Osteocyte (in vitro differentiated cells): ENCODE measurements at regions not wholly inside any gene's neighbourhood (a gene's known extent, or its start where the extent isn't known, plus 50 kb on each side); places are given as distances from the start of the nearest gene placed in this dataset.

Experiments used
- DNase-seq: peaks from one replicate; pipeline ENCODE4 v3.0.0; 2021; ENCODE audit warnings: mixed read lengths; ENCODE audit not compliant: unreplicated experiment; ENCODE audit errors: extremely low spot score
- H3K27ac Mint-ChIP-seq: one replicate; pipeline ENCODE4 v1.8.0; 2021; ENCODE audit warnings: mild to moderate bottlenecking, mixed read lengths; ENCODE audit not compliant: unreplicated experiment
- H3K27me3 Mint-ChIP-seq: one replicate; pipeline ENCODE4 v1.8.0; 2021; ENCODE audit warnings: mixed read lengths; ENCODE audit not compliant: unreplicated experiment
- H3K36me3 Mint-ChIP-seq: one replicate; pipeline ENCODE4 v1.8.0; 2021; ENCODE audit warnings: mixed read lengths; ENCODE audit not compliant: unreplicated experiment
- H3K4me1 Mint-ChIP-seq: one replicate; pipeline ENCODE4 v1.8.0; 2021; ENCODE audit warnings: mixed read lengths; ENCODE audit not compliant: unreplicated experiment
- H3K4me3 Mint-ChIP-seq: one replicate; pipeline ENCODE4 v1.8.0; 2021; ENCODE audit warnings: mild to moderate bottlenecking, moderate library complexity, mixed read lengths; ENCODE audit not compliant: unreplicated experiment
- H3K9me3 Mint-ChIP-seq: one replicate; pipeline ENCODE4 v1.8.0; 2021; ENCODE audit warnings: mixed read lengths; ENCODE audit not compliant: unreplicated experiment
- TF ChIP-seq, protein P1 (sequence below): fragments of 200-600 bp; sonication (generic); IDR thresholded peaks from 2 replicates; pipeline ENCODE4 v1.5.0; 2021; ENCODE audit warnings: antibody characterized with exemption, mild to moderate bottlenecking, moderate library complexity

GRCh38 chr3:74787011-74787410 is 172.6 kb upstream of the CNTN3 start:
- TF ChIP-seq, protein P1, sequence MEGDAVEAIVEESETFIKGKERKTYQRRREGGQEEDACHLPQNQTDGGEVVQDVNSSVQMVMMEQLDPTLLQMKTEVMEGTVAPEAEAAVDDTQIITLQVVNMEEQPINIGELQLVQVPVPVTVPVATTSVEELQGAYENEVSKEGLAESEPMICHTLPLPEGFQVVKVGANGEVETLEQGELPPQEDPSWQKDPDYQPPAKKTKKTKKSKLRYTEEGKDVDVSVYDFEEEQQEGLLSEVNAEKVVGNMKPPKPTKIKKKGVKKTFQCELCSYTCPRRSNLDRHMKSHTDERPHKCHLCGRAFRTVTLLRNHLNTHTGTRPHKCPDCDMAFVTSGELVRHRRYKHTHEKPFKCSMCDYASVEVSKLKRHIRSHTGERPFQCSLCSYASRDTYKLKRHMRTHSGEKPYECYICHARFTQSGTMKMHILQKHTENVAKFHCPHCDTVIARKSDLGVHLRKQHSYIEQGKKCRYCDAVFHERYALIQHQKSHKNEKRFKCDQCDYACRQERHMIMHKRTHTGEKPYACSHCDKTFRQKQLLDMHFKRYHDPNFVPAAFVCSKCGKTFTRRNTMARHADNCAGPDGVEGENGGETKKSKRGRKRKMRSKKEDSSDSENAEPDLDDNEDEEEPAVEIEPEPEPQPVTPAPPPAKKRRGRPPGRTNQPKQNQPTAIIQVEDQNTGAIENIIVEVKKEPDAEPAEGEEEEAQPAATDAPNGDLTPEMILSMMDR = no peak
- no peaks in the 10 kb centered on the region for H3K36me3 Mint-ChIP-seq
- no peak for DNase-seq
- H3K4me3 Mint-ChIP-seq = no peak overlapping the region
- no peak overlapping the region for H3K27ac Mint-ChIP-seq
- no peaks in the 10 kb centered on the region for H3K4me1 Mint-ChIP-seq
- H3K9me3 Mint-ChIP-seq = no peaks in the 10 kb centered on the region
- no peaks in the 10 kb centered on the region for H3K27me3 Mint-ChIP-seq

GRCh38 chr3:74771401-74771800 is 156.9 kb upstream of the CNTN3 start:
- Mint-ChIP-seq H3K4me3 (no peak overlapping the region), H3K4me1 (no peaks in the 10 kb centered on the region), H3K27ac (no peak overlapping the region), H3K27me3 (no peaks in the 10 kb centered on the region), H3K36me3 (no peaks in the 10 kb centered on the region), H3K9me3 (peaks cover 5% of the 10 kb centered on the region)
- TF ChIP-seq, protein P1 = no peak
- DNase-seq = no peak

DNA sequence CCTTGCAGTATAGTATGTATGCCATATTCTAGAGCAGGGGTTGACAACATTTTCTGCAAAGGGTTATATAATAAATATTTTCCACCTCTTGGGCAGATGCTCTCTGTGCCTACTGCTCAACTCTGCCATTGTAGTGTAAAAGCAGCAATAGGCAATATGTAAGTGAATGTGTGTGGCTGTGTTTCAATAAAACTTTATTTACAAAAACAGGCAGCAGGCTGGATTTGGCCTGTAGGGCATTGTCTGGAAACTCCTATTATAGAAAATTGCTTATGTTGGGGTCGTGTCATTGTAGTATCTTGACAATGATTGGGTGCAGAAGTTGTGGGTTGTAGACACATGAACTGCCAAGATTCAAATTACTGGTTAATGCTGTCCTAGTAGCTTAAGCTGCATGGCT is 153.6 kb upstream of the CNTN3 start:
- Mint-ChIP-seq H3K27me3 (no peaks in the 10 kb centered on the region), H3K9me3 (peaks cover 5% of the 10 kb centered on the region), H3K27ac (no peak overlapping the region), H3K36me3 (no peaks in the 10 kb centered on the region), H3K4me1 (no peaks in the 10 kb centered on the region), H3K4me3 (no peak overlapping the region)
- TF ChIP-seq, protein P1 = no peak
- DNase-seq = no peak

DNA sequence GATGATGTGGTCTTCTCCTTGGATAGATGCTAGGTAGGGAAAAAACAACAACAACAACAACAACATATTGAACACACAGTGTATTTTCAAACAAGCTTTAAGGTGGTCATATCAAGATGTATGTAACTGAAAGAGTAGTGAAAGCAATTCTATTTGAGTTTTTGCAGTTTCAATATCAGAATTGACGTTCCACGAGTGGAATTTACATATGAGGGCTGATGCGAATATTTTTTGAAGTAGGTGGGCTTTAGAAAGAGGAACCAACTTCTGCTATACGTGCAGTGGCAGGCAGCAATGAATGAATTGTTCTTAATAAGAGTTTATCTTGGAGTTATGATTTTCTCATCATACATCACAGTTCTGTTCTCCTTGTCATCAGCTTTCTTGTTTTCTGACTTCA is 151.9 kb upstream of the CNTN3 start:
- Mint-ChIP-seq H3K27ac (no peak overlapping the region), H3K9me3 (peaks cover 3% of the 10 kb centered on the region), H3K4me3 (no peak overlapping the region), H3K27me3 (no peaks in the 10 kb centered on the region), H3K4me1 (no peaks in the 10 kb centered on the region), H3K36me3 (no peaks in the 10 kb centered on the region)
- TF ChIP-seq, protein P1 = no peak
- DNase-seq = no peak

DNA sequence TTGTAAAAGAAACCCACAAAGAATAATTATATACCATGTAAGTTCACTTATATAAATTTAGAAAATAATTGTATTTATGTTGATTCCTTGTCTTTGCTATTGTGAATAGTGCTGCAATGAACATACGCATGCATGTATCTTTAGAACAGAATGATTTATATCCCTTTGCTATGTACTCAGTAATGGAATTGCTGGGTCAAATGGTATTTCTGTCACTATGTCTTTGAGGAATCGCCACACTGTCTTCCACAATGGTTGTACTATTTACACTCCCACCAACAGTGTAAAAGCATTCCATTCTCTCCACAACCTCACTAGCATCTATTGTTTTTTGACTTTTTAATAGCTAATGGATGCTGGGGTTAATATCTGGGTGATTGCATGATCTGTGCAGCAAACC is 149.4 kb upstream of the CNTN3 start:
- TF ChIP-seq, protein P1 = no peak
- DNase-seq = no peak
- Mint-ChIP-seq H3K4me3 (no peak overlapping the region), H3K4me1 (no peaks in the 10 kb centered on the region), H3K27ac (no peak overlapping the region), H3K27me3 (no peaks in the 10 kb centered on the region), H3K36me3 (no peaks in the 10 kb centered on the region), H3K9me3 (peaks cover 4% of the 10 kb centered on the region)
